ENCODE measurements at regions not wholly inside any gene's neighbourhood (a gene's known extent, or its start where the extent isn't known, plus 50 kb on each side); places are given as distances from the start of the nearest gene placed in this dataset.

GRCh38 chr2:2701176-2701781, 370.2 kb upstream of the MYT1L start:
- Histone ChIP-seq H3K36me3 (no peaks in the 10 kb centered on the region), H3K27me3 (no peaks in the 10 kb centered on the region), H3K4me1 (no peaks in the 10 kb centered on the region), H3K4me3 (no peak overlapping the region), H3K27ac (no peak overlapping the region), H3K9me3 (no peaks in the 10 kb centered on the region)
- intact Hi-C loops (cut with DNase I), result no loop called here
- DNase-seq (no peak), ATAC-seq (no peak)
- 77% methylated on average over 7 of the region's 22 CpGs for WGBS (ENCODE audit: insufficient coverage, low coverage, low lambda C conversion rate, missing lambda C conversion rate)
- TF ChIP-seq POLR2A (IDR thresholded peaks at IDR 0.05), result no peak
- TF ChIP-seq CTCF (IDR thresholded peaks at IDR 0.05), result no peak

GRCh38 chr2:2699121-2699505, 368.0 kb upstream of the MYT1L start:
- no peaks in the 10 kb centered on the region for H3K4me1 ChIP-seq
- no peaks in the 10 kb centered on the region for H3K27me3 ChIP-seq
- intact Hi-C loops (cut with DNase I), result no loop called here
- no peak overlapping the region for H3K27ac ChIP-seq
- H3K9me3 ChIP-seq, result no peaks in the 10 kb centered on the region
- ATAC-seq (no peak), DNase-seq (no peak)
- H3K36me3 ChIP-seq, result no peaks in the 10 kb centered on the region
- WGBS (ENCODE audit: insufficient coverage, low coverage, low lambda C conversion rate, missing lambda C conversion rate), result 42% methylated on average over 5 of the region's 9 CpGs
- H3K4me3 ChIP-seq, result no peak overlapping the region
- TF ChIP-seq POLR2A (IDR thresholded peaks at IDR 0.05) (no peak), CTCF (IDR thresholded peaks at IDR 0.05) (no peak)

- intact Hi-C loops (cut with DNase I), result no loop called here
- H3K36me3 ChIP-seq, result no peaks in the 10 kb centered on the region
- no peak overlapping the region for H3K4me3 ChIP-seq
- no peaks in the 10 kb centered on the region for H3K9me3 ChIP-seq
- H3K27me3 ChIP-seq, result no peaks in the 10 kb centered on the region
- WGBS (ENCODE audit: insufficient coverage, low coverage, low lambda C conversion rate, missing lambda C conversion rate), result 53% methylated on average over 12 of the region's 24 CpGs
- no peaks in the 10 kb centered on the region for H3K4me1 ChIP-seq
- ATAC-seq (no peak), DNase-seq (no peak)
- no peak for TF ChIP-seq CTCF (IDR thresholded peaks at IDR 0.05)
- no peak for TF ChIP-seq POLR2A (IDR thresholded peaks at IDR 0.05)
- no peak overlapping the region for H3K27ac ChIP-seq
Measured at GRCh38 chr2:2698182-2699120, 367.4 kb upstream of the MYT1L start.

- H3K27me3 ChIP-seq, result no peaks in the 10 kb centered on the region
- intact Hi-C loops (cut with DNase I), result no loop called here
- H3K4me1 ChIP-seq, result no peaks in the 10 kb centered on the region
- no peak overlapping the region for H3K27ac ChIP-seq
- ATAC-seq, result no peak
- TF ChIP-seq CTCF (IDR thresholded peaks at IDR 0.05), result no peak
- TF ChIP-seq POLR2A (IDR thresholded peaks at IDR 0.05), result no peak
- H3K36me3 ChIP-seq, result no peaks in the 10 kb centered on the region
- no peaks in the 10 kb centered on the region for H3K9me3 ChIP-seq
- no peak for DNase-seq
- H3K4me3 ChIP-seq, result no peak overlapping the region
- WGBS (ENCODE audit: insufficient coverage, low coverage, low lambda C conversion rate, missing lambda C conversion rate), result 45% methylated on average over 8 of the region's 13 CpGs
Measured at GRCh38 chr2:2696733-2697455, 365.8 kb upstream of the MYT1L start.

Data from right lobe of liver (tissue), 6 donors.